ENCODE measurements at regions not wholly inside any gene's neighbourhood (a gene's known extent, or its start where the extent isn't known, plus 50 kb on each side); places are given as distances from the start of the nearest gene placed in this dataset.

DNA sequence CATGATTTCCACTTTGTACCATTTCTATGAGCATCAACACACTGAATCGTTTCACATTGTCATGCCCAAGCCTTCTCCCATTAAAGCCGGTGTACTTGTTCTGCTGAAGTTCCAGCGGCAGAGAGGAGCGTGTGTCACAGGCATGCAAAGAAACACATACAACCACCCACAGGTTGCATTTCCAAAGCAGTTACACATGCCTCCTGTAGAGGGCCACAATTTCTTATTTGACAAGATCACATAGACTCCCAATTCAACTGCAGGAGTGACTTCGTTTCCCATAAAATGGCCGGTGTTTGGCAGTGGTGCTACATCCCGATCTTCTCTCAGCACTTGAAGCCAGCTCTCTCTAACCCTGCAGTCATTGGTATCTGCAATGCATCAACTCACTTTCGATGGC lies 992.6 kb downstream of the NLGN4X start:
- ChIA-PET CTCF (ENCODE audit: low intra/inter-chr PET ratio) (no interaction called here), POLR2A (no interaction called here)
- FAIRE-seq (no peak), ATAC-seq (no peak), DNase-seq (ENCODE audit: extremely low read depth in 1 of 4, low spot score in 3 of 4) (no peak)
- H4K20me1 ChIP-seq (replicated peaks; ENCODE audit: control insufficient read depth, insufficient read depth, low read length): no peaks in the 10 kb centered on the region
- no peaks in the 10 kb centered on the region for H3K9me3 ChIP-seq (replicated peaks; ENCODE audit: control insufficient read depth, insufficient read depth, low read depth, low read length)
- H2AFZ ChIP-seq (ENCODE audit: low read depth, low read length): no peak overlapping the region
- intact Hi-C loops (cut with micrococcal nuclease) (no loop called here), in situ Hi-C loops (cut with MboI) (no loop called here)
- TF ChIP-seq TCF7L2 (IDR thresholded peaks at IDR 0.05; ENCODE audit: low read depth, low read length): no peak
- no peak for TF ChIP-seq ZNF41 (CRISPR knock-in tag; conservative IDR thresholded peaks at IDR 0.05)
- TF ChIP-seq SIN3B (IDR thresholded peaks at IDR 0.05; ENCODE audit: low read depth): no peak
- TF ChIP-seq JUN (IDR thresholded peaks at IDR 0.05; ENCODE audit: borderline replicate concordance, low read depth, low read length): no peak
- TF ChIP-seq JUN (CRISPR knock-in tag; IDR thresholded peaks at IDR 0.05; ENCODE audit: borderline replicate concordance): no peak
- TF ChIP-seq ZNF592 (IDR thresholded peaks at IDR 0.05): no peak
- no peak for TF ChIP-seq ELK3 (CRISPR knock-in tag; IDR thresholded peaks at IDR 0.05)
- TF ChIP-seq PYGO2 (tag; IDR thresholded peaks at IDR 0.05): no peak
- no peak for TF ChIP-seq XRCC4 (IDR thresholded peaks at IDR 0.05; ENCODE audit: extremely low read depth, insufficient read depth, insufficient read length)
- TF ChIP-seq KLF6 (CRISPR knock-in tag; IDR thresholded peaks at IDR 0.05; ENCODE audit: borderline replicate concordance): no peak
- no peak for TF ChIP-seq MTA1 (IDR thresholded peaks at IDR 0.05; ENCODE audit: borderline replicate concordance)
- TF ChIP-seq ZNF511 (CRISPR knock-in tag; IDR thresholded peaks at IDR 0.05): no peak
- H3K9ac ChIP-seq (ENCODE audit: insufficient read depth in 1 of 2, low read depth in 2 of 2, low read length in 2 of 2): no peak overlapping the region
- WGBS (ENCODE audit: insufficient coverage, low coverage, missing lambda C conversion rate): 5% methylated on average over 4 of the region's 8 CpGs
- no peak overlapping the region for H3K4me3 ChIP-seq
- H3K27me3 ChIP-seq (ENCODE audit: control insufficient read depth in 2 of 2, insufficient read depth in 2 of 2, low read length in 2 of 2): no peaks in the 10 kb centered on the region
- no TSS peak for BruUV-seq (replicated peaks)
- H3K9me1 ChIP-seq (ENCODE audit: control insufficient read depth, insufficient read depth, low read length): no peaks in the 10 kb centered on the region
- no peaks in the 10 kb centered on the region for H3K36me3 ChIP-seq (ENCODE audit: control insufficient read depth, insufficient read depth, low read length)
- H3K79me2 ChIP-seq (ENCODE audit: control insufficient read depth, insufficient read depth, low read length): no peaks in the 10 kb centered on the region
- H3K4me1 ChIP-seq (replicated peaks in 1 of 2; ENCODE audit: control insufficient read depth in 2 of 2, insufficient read depth in 2 of 2, low read length in 2 of 2): no peaks in the 10 kb centered on the region
- H3K4me2 ChIP-seq (ENCODE audit: insufficient read depth, low read length): no peak overlapping the region
- no peak overlapping the region for H3K27ac ChIP-seq (ENCODE audit: extremely low read depth, low read depth, low read length)
